HEK293 (cell line): ENCODE measurements at regions not wholly inside any gene's neighbourhood (a gene's known extent, or its start where the extent isn't known, plus 50 kb on each side); places are given as distances from the start of the nearest gene placed in this dataset.

Experiments
- CTCF ChIA-PET: fragments of 350-600 bp; formaldehyde crosslinking; extraction: SDS; loops from one replicate; lab custom pipeline; 2021; ENCODE audit warnings: antibody characterized with exemption; lab: Yijun Ruan, JAX
- POLR2A ChIA-PET: fragments of 300-600 bp; formaldehyde crosslinking; extraction: SDS; loops from one replicate; lab custom pipeline; 2020; ENCODE audit warnings: antibody characterized with exemption, inconsistent platforms; lab: Yijun Ruan, JAX
- H3K27ac ChIP-seq: fragments of 200-500 bp; sonication (Bioruptor generic); 2 replicates; pipeline ENCODE4 v1.5.1; 2014; ENCODE audit warnings: low read depth, low read length, control low read depth, inconsistent platforms; ENCODE audit errors: extremely low read depth
- H3K36me3 ChIP-seq, 2 experiments: fragments of 200-500 bp in 1 of 2; sonication (Bioruptor generic) in 1 of 2; 1 replicate in 1 of 2; 2 replicates in 1 of 2; pipeline ENCODE4 v1.5.1; 2014 to 2017; ENCODE audit warnings: inconsistent platforms in 2 of 2, low read length in 2 of 2; ENCODE audit not compliant: control insufficient read depth in 2 of 2, insufficient read depth in 1 of 2
- H3K4me1 ChIP-seq: fragments of 200-500 bp; sonication (Bioruptor generic); 2 replicates; pipeline ENCODE4 v1.5.1; 2014; ENCODE audit warnings: mild to moderate bottlenecking, low read length, inconsistent platforms; ENCODE audit not compliant: control insufficient read depth, insufficient read depth
- H3K4me3 ChIP-seq: 2 replicates; pipeline ENCODE4 v1.5.1; 2011; ENCODE audit warnings: low read depth, mild to moderate bottlenecking, control low read depth, low read length, moderate library complexity
- H3K9me3 ChIP-seq: fragments of 200-500 bp; sonication (Bioruptor generic); 2 replicates; pipeline ENCODE4 v1.5.1; 2014; ENCODE audit warnings: low read depth, low read length, inconsistent platforms; ENCODE audit not compliant: control insufficient read depth, insufficient read depth
- CTCF ChIP-seq: fragments of 450-650 bp; formaldehyde crosslinking; IDR thresholded peaks from 2 replicates; pipeline ENCODE4 v1.5.1; 2016; ENCODE audit warnings: missing biosample characterization, missing genetic modification characterization
- PRDM6 ChIP-seq: fragments of 450-650 bp; formaldehyde crosslinking; IDR thresholded peaks from 2 replicates; pipeline ENCODE4 v1.5.1; 2017; ENCODE audit warnings: missing biosample characterization, missing genetic modification characterization
- ZFP41 ChIP-seq: fragments of 450-650 bp; formaldehyde crosslinking; IDR thresholded peaks from 2 replicates; pipeline ENCODE4 v1.5.1; 2016; ENCODE audit warnings: missing biosample characterization, missing genetic modification characterization, borderline replicate concordance
- ZNF169 ChIP-seq: fragments of 450-650 bp; formaldehyde crosslinking; IDR thresholded peaks from 2 replicates; pipeline ENCODE4 v1.5.1; 2016; ENCODE audit warnings: missing biosample characterization, missing genetic modification characterization
- ZNF274 ChIP-seq, 2 experiments: fragments of 200-500 bp in 1 of 2; fragments of 450-650 bp in 1 of 2; sonication (Bioruptor generic) in 1 of 2; formaldehyde crosslinking in 1 of 2; IDR thresholded peaks; 2 replicates each; pipeline versions ENCODE4 v1.5.1 to v1.6.1; 2014 to 2016; ENCODE audit warnings: borderline replicate concordance in 1 of 2, inconsistent platforms in 1 of 2, low read length in 1 of 2, missing biosample characterization in 1 of 2, missing genetic modification characterization in 1 of 2
- ZNF350 ChIP-seq: fragments of 450-650 bp; formaldehyde crosslinking; IDR thresholded peaks from 2 replicates; pipeline ENCODE4 v1.5.0; 2017; ENCODE audit warnings: missing biosample characterization, mild to moderate bottlenecking, missing genetic modification characterization
- ZNF366 ChIP-seq: fragments of 450-650 bp; formaldehyde crosslinking; conservative IDR thresholded peaks from 2 replicates; pipeline ENCODE4 v1.5.1; 2016; ENCODE audit warnings: missing biosample characterization, missing genetic modification characterization
- ZSCAN23 ChIP-seq: fragments of 450-650 bp; formaldehyde crosslinking; IDR thresholded peaks from 2 replicates; pipeline ENCODE4 v1.5.1; 2016; ENCODE audit warnings: missing biosample characterization, missing genetic modification characterization
- ZXDB ChIP-seq: fragments of 450-650 bp; formaldehyde crosslinking; IDR thresholded peaks from 2 replicates; pipeline ENCODE4 v1.5.1; 2016; ENCODE audit warnings: missing biosample characterization, missing genetic modification characterization
- TF ChIP-seq, protein P1 (sequence below): fragments of 450-650 bp; formaldehyde crosslinking; IDR thresholded peaks from 2 replicates; pipeline ENCODE4 v1.5.1; 2017; ENCODE audit warnings: missing biosample characterization, missing genetic modification characterization
- TF ChIP-seq, protein P2 (sequence below): fragments of 450-650 bp; formaldehyde crosslinking; IDR thresholded peaks from 2 replicates; pipeline ENCODE4 v1.5.1; 2016; ENCODE audit warnings: missing biosample characterization, missing genetic modification characterization, borderline replicate concordance
- TF ChIP-seq, protein P3 (sequence below): fragments of 450-650 bp; formaldehyde crosslinking; IDR thresholded peaks from 2 replicates; pipeline ENCODE4 v1.5.1; 2017; ENCODE audit warnings: missing biosample characterization, missing genetic modification characterization

DNA sequence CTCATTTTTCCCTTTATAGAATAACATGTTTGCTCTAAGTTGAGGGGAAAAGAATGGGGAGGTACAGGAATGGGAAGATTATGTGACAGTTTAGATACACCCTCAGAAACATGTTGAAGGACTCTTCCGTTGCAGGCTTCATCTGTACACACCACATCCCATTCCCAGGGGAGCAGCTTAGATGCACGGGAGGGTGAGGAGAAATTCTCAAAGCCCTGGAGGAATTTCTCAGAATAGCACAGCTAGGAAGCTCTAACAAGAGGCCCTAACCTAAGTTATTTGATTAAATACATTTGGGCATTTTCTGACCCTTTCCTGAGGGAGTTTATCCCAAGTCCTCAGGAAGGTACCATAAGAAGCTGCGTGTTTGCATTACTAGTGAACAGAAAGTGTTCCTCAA, 660.2 kb upstream of the IGFBP3 start:
- POLR2A ChIA-PET = interaction anchor here (0.5 kb wide), 1 partner anchor 8 kb away, joined by 3 read pairs; no protein-coding TSS in a partner anchor
- H3K27ac ChIP-seq = no peak overlapping the region
- H3K36me3 ChIP-seq = no peaks in the 10 kb centered on the region
- CTCF ChIA-PET = no interaction called here
- H3K9me3 ChIP-seq = no peaks in the 10 kb centered on the region
- H3K4me1 ChIP-seq = no peaks in the 10 kb centered on the region
- TF ChIP-seq ZNF350 (no peak), PRDM6 (tag by site-specific recombination) (no peak), ZXDB (tag by site-specific recombination) (no peak), ZNF169 (tag by site-specific recombination) (no peak), ZNF366 (no peak)
- H3K4me3 ChIP-seq = no peak overlapping the region

GRCh38 chr7:46580766-46581165, 659.7 kb upstream of the IGFBP3 start:
- Histone ChIP-seq H3K27ac (no peak overlapping the region), H3K9me3 (no peaks in the 10 kb centered on the region), H3K4me3 (no peak overlapping the region), H3K36me3 (no peaks in the 10 kb centered on the region), H3K4me1 (no peaks in the 10 kb centered on the region)
- ChIA-PET CTCF (no interaction called here), POLR2A (interaction anchor here (0.5 kb wide), 1 partner anchor 8 kb away, joined by 3 read pairs; no protein-coding TSS in a partner anchor)
- TF ChIP-seq, protein P1, sequence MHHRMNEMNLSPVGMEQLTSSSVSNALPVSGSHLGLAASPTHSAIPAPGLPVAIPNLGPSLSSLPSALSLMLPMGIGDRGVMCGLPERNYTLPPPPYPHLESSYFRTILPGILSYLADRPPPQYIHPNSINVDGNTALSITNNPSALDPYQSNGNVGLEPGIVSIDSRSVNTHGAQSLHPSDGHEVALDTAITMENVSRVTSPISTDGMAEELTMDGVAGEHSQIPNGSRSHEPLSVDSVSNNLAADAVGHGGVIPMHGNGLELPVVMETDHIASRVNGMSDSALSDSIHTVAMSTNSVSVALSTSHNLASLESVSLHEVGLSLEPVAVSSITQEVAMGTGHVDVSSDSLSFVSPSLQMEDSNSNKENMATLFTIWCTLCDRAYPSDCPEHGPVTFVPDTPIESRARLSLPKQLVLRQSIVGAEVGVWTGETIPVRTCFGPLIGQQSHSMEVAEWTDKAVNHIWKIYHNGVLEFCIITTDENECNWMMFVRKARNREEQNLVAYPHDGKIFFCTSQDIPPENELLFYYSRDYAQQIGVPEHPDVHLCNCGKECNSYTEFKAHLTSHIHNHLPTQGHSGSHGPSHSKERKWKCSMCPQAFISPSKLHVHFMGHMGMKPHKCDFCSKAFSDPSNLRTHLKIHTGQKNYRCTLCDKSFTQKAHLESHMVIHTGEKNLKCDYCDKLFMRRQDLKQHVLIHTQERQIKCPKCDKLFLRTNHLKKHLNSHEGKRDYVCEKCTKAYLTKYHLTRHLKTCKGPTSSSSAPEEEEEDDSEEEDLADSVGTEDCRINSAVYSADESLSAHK (tag by site-specific recombination) = no peak
- TF ChIP-seq, protein P2, sequence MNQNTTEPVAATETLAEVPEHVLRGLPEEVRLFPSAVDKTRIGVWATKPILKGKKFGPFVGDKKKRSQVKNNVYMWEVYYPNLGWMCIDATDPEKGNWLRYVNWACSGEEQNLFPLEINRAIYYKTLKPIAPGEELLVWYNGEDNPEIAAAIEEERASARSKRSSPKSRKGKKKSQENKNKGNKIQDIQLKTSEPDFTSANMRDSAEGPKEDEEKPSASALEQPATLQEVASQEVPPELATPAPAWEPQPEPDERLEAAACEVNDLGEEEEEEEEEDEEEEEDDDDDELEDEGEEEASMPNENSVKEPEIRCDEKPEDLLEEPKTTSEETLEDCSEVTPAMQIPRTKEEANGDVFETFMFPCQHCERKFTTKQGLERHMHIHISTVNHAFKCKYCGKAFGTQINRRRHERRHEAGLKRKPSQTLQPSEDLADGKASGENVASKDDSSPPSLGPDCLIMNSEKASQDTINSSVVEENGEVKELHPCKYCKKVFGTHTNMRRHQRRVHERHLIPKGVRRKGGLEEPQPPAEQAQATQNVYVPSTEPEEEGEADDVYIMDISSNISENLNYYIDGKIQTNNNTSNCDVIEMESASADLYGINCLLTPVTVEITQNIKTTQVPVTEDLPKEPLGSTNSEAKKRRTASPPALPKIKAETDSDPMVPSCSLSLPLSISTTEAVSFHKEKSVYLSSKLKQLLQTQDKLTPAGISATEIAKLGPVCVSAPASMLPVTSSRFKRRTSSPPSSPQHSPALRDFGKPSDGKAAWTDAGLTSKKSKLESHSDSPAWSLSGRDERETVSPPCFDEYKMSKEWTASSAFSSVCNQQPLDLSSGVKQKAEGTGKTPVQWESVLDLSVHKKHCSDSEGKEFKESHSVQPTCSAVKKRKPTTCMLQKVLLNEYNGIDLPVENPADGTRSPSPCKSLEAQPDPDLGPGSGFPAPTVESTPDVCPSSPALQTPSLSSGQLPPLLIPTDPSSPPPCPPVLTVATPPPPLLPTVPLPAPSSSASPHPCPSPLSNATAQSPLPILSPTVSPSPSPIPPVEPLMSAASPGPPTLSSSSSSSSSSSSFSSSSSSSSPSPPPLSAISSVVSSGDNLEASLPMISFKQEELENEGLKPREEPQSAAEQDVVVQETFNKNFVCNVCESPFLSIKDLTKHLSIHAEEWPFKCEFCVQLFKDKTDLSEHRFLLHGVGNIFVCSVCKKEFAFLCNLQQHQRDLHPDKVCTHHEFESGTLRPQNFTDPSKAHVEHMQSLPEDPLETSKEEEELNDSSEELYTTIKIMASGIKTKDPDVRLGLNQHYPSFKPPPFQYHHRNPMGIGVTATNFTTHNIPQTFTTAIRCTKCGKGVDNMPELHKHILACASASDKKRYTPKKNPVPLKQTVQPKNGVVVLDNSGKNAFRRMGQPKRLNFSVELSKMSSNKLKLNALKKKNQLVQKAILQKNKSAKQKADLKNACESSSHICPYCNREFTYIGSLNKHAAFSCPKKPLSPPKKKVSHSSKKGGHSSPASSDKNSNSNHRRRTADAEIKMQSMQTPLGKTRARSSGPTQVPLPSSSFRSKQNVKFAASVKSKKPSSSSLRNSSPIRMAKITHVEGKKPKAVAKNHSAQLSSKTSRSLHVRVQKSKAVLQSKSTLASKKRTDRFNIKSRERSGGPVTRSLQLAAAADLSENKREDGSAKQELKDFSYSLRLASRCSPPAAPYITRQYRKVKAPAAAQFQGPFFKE (tag by site-specific recombination) = no peak
- TF ChIP-seq CTCF (tag by site-specific recombination) = no peak
- TF ChIP-seq, protein P3, sequence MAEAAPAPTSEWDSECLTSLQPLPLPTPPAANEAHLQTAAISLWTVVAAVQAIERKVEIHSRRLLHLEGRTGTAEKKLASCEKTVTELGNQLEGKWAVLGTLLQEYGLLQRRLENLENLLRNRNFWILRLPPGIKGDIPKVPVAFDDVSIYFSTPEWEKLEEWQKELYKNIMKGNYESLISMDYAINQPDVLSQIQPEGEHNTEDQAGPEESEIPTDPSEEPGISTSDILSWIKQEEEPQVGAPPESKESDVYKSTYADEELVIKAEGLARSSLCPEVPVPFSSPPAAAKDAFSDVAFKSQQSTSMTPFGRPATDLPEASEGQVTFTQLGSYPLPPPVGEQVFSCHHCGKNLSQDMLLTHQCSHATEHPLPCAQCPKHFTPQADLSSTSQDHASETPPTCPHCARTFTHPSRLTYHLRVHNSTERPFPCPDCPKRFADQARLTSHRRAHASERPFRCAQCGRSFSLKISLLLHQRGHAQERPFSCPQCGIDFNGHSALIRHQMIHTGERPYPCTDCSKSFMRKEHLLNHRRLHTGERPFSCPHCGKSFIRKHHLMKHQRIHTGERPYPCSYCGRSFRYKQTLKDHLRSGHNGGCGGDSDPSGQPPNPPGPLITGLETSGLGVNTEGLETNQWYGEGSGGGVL (tag by site-specific recombination) = no peak
- TF ChIP-seq ZNF274 (IDR thresholded peaks at IDR 0.05; ENCODE audit: low read length) = no peak
- TF ChIP-seq ZNF274 (tag by site-specific recombination; IDR thresholded peaks at IDR 0.05; ENCODE audit: borderline replicate concordance) = no peak
- TF ChIP-seq ZFP41 (tag by site-specific recombination) = no peak
- TF ChIP-seq ZSCAN23 = no peak
